Duodenal mucosa (tissue), 2 donors: ENCODE measurements at regions not wholly inside any gene's neighbourhood (a gene's known extent, or its start where the extent isn't known, plus 50 kb on each side); places are given as distances from the start of the nearest gene placed in this dataset.

ENCODE experiments used
- H3K27ac ChIP-seq: one replicate; pipeline ENCODE4 v1.7.0; 2013; ENCODE audit warnings: low read depth, low read length
- H3K27me3 ChIP-seq, 2 donors: one replicate each; pipeline ENCODE4 v1.7.0; 2013; ENCODE audit warnings: low read length in 2 of 2, control low read depth in 1 of 2; ENCODE audit not compliant: insufficient read depth in 2 of 2, control insufficient read depth in 1 of 2
- H3K36me3 ChIP-seq, 2 donors: one replicate each; pipeline ENCODE4 v1.7.0; 2013; ENCODE audit warnings: low read length in 2 of 2, control low read depth in 1 of 2; ENCODE audit not compliant: insufficient read depth in 2 of 2, control insufficient read depth in 1 of 2
- H3K4me1 ChIP-seq, 2 donors: one replicate each; pipeline ENCODE4 v1.7.0; 2013; ENCODE audit warnings: low read length in 2 of 2, control low read depth in 1 of 2; ENCODE audit not compliant: insufficient read depth in 2 of 2, control insufficient read depth in 1 of 2
- H3K4me3 ChIP-seq, 2 donors: one replicate each; pipeline ENCODE4 v1.7.0; 2013; ENCODE audit warnings: low read length in 2 of 2, low read depth in 1 of 2
- H3K9ac ChIP-seq, 2 donors: one replicate each; pipeline ENCODE4 v1.7.0; 2013; ENCODE audit warnings: low read length in 2 of 2, low read depth in 1 of 2
- H3K9me3 ChIP-seq, 2 donors: one replicate each; pipeline ENCODE4 v1.7.0; 2013; ENCODE audit warnings: low read length in 2 of 2, control low read depth in 1 of 2; ENCODE audit not compliant: control insufficient read depth in 1 of 2

GRCh38 chr14:55749946-55750345 lies 169.9 kb downstream of the KTN1 start:
- Histone ChIP-seq H3K27me3 (no peaks in the 10 kb centered on the region), H3K9me3 (no peaks in the 10 kb centered on the region), H3K9ac (no peak overlapping the region), H3K36me3 (no peaks in the 10 kb centered on the region), H3K4me1 (peaks cover 9 to 23% of the 10 kb centered on the region in 2 donors), H3K27ac (no peak overlapping the region), H3K4me3 (no peak overlapping the region)

- H3K4me1 ChIP-seq, result peaks cover 5 to 12% of the 10 kb centered on the region in 2 donors
- no peak overlapping the region for H3K9ac ChIP-seq
- H3K4me3 ChIP-seq, result no peak overlapping the region
- H3K9me3 ChIP-seq, result no peaks in the 10 kb centered on the region
- H3K36me3 ChIP-seq, result no peaks in the 10 kb centered on the region
- no peak overlapping the region for H3K27ac ChIP-seq
- H3K27me3 ChIP-seq, result no peaks in the 10 kb centered on the region
Observed at GRCh38 chr14:55752580-55753390, 172.8 kb downstream of the KTN1 start.

GRCh38 chr14:55754471-55754870 lies 174.5 kb downstream of the KTN1 start:
- Histone ChIP-seq H3K27me3 (no peaks in the 10 kb centered on the region), H3K36me3 (no peaks in the 10 kb centered on the region)

GRCh38 chr14:55754871-55755270 lies 174.9 kb downstream of the KTN1 start:
- Histone ChIP-seq H3K4me3 (no peak overlapping the region), H3K27ac (no peak overlapping the region), H3K4me1 (peaks cover 5 to 12% of the 10 kb centered on the region in 2 donors), H3K9ac (no peak overlapping the region), H3K27me3 (no peaks in the 10 kb centered on the region), H3K36me3 (no peaks in the 10 kb centered on the region), H3K9me3 (no peaks in the 10 kb centered on the region)

More at GRCh38 chr14:55754471-55754870, 174.5 kb downstream of the KTN1 start:
- no peaks in the 10 kb centered on the region for H3K9me3 ChIP-seq
- peaks cover 5 to 12% of the 10 kb centered on the region in 2 donors for H3K4me1 ChIP-seq
- no peak overlapping the region for H3K4me3 ChIP-seq
- H3K9ac ChIP-seq, result no peak overlapping the region
- H3K27ac ChIP-seq, result no peak overlapping the region

GRCh38 chr14:55756078-55756477 lies 176.1 kb downstream of the KTN1 start:
- Histone ChIP-seq H3K27ac (no peak overlapping the region), H3K27me3 (no peaks in the 10 kb centered on the region)

GRCh38 chr14:55756557-55756956 lies 176.6 kb downstream of the KTN1 start:
- Histone ChIP-seq H3K9ac (no peak overlapping the region), H3K4me3 (no peak overlapping the region), H3K27ac (no peak overlapping the region), H3K4me1 (peaks cover 5 to 12% of the 10 kb centered on the region in 2 donors), H3K36me3 (no peaks in the 10 kb centered on the region), H3K27me3 (no peaks in the 10 kb centered on the region), H3K9me3 (no peaks in the 10 kb centered on the region)

More at GRCh38 chr14:55756078-55756477, 176.1 kb downstream of the KTN1 start:
- Histone ChIP-seq H3K4me1 (peaks cover 5 to 12% of the 10 kb centered on the region in 2 donors), H3K36me3 (no peaks in the 10 kb centered on the region), H3K9me3 (no peaks in the 10 kb centered on the region), H3K4me3 (no peak overlapping the region), H3K9ac (no peak overlapping the region)

- Histone ChIP-seq H3K4me1 (no peaks in the 10 kb centered on the region), H3K9me3 (no peaks in the 10 kb centered on the region), H3K27ac (no peak overlapping the region), H3K27me3 (no peaks in the 10 kb centered on the region), H3K9ac (no peak overlapping the region), H3K36me3 (no peaks in the 10 kb centered on the region), H3K4me3 (no peak overlapping the region)
Observed at GRCh38 chr14:55758796-55759195, 178.8 kb downstream of the KTN1 start.

GRCh38 chr14:55760789-55761566 lies 181.0 kb downstream of the KTN1 start:
- no peak overlapping the region for H3K9ac ChIP-seq
- H3K36me3 ChIP-seq, result no peaks in the 10 kb centered on the region
- no peaks in the 10 kb centered on the region for H3K9me3 ChIP-seq
- no peaks in the 10 kb centered on the region for H3K4me1 ChIP-seq
- H3K4me3 ChIP-seq, result no peak overlapping the region
- no peak overlapping the region for H3K27ac ChIP-seq
- H3K27me3 ChIP-seq, result no peaks in the 10 kb centered on the region

- Histone ChIP-seq H3K4me1 (no peaks in the 10 kb centered on the region), H3K9ac (no peak overlapping the region), H3K4me3 (no peak overlapping the region)
Observed at GRCh38 chr14:55761651-55762050, 181.6 kb downstream of the KTN1 start.

GRCh38 chr14:55762595-55763232 lies 182.7 kb downstream of the KTN1 start:
- H3K27me3 ChIP-seq, result no peaks in the 10 kb centered on the region
- no peak overlapping the region for H3K27ac ChIP-seq
- no peak overlapping the region for H3K4me3 ChIP-seq
- H3K4me1 ChIP-seq, result no peaks in the 10 kb centered on the region
- no peak overlapping the region for H3K9ac ChIP-seq
- H3K9me3 ChIP-seq, result no peaks in the 10 kb centered on the region
- no peaks in the 10 kb centered on the region for H3K36me3 ChIP-seq

More at GRCh38 chr14:55761651-55762050, 181.6 kb downstream of the KTN1 start:
- Histone ChIP-seq H3K36me3 (no peaks in the 10 kb centered on the region), H3K9me3 (no peaks in the 10 kb centered on the region), H3K27ac (no peak overlapping the region), H3K27me3 (no peaks in the 10 kb centered on the region)
